ENCODE measurements at regions not wholly inside any gene's neighbourhood (a gene's known extent, or its start where the extent isn't known, plus 50 kb on each side); places are given as distances from the start of the nearest gene placed in this dataset.

DNA sequence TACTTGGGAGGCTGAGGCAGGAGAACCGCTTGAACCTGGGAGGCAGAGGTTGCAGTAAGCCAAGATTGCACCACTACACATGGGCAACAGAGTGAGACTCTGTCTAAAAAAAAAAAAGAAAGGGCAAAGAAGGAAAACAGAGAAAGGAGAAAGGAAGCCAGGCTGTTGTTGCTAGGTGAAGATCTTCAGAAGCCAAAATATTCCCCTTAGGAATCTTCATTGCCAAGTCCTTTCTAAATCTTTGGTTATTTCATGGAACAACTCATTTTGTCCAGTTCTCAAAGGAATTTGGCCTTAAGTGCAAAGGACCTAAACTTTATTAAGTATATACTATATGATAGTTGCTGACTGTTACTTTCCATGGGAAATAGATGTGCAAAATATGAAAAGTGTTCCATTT lies 59.2 kb upstream of the OSBPL11 start:
- Histone ChIP-seq H3K36me3 (no peaks in the 10 kb centered on the region), H3K9me3 (no peaks in the 10 kb centered on the region), H3K4me1 (no peaks in the 10 kb centered on the region), H3K27me3 (ENCODE audit: low read depth) (no peaks in the 10 kb centered on the region), H3K4me3 (no peak overlapping the region), H3K27ac (no peak overlapping the region)
- ATAC-seq (no peak), DNase-seq (no peak)
- intact Hi-C loops (cut with DNase I), result no loop called here
- TF ChIP-seq, protein P1, sequence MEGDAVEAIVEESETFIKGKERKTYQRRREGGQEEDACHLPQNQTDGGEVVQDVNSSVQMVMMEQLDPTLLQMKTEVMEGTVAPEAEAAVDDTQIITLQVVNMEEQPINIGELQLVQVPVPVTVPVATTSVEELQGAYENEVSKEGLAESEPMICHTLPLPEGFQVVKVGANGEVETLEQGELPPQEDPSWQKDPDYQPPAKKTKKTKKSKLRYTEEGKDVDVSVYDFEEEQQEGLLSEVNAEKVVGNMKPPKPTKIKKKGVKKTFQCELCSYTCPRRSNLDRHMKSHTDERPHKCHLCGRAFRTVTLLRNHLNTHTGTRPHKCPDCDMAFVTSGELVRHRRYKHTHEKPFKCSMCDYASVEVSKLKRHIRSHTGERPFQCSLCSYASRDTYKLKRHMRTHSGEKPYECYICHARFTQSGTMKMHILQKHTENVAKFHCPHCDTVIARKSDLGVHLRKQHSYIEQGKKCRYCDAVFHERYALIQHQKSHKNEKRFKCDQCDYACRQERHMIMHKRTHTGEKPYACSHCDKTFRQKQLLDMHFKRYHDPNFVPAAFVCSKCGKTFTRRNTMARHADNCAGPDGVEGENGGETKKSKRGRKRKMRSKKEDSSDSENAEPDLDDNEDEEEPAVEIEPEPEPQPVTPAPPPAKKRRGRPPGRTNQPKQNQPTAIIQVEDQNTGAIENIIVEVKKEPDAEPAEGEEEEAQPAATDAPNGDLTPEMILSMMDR (IDR thresholded peaks at IDR 0.05), result no peak

GRCh38 chr3:125662675-125663074 lies 67.4 kb upstream of the OSBPL11 start:
- intact Hi-C loops (cut with DNase I), result no loop called here
- no peaks in the 10 kb centered on the region for H3K4me1 ChIP-seq
- TF ChIP-seq, protein P1 (IDR thresholded peaks at IDR 0.05), result no peak
- H3K27ac ChIP-seq, result no peak overlapping the region
- no peaks in the 10 kb centered on the region for H3K27me3 ChIP-seq (ENCODE audit: low read depth)
- no peak overlapping the region for H3K4me3 ChIP-seq
- no peaks in the 10 kb centered on the region for H3K9me3 ChIP-seq
- no peaks in the 10 kb centered on the region for H3K36me3 ChIP-seq
- DNase-seq (no peak), ATAC-seq (no peak)

DNA sequence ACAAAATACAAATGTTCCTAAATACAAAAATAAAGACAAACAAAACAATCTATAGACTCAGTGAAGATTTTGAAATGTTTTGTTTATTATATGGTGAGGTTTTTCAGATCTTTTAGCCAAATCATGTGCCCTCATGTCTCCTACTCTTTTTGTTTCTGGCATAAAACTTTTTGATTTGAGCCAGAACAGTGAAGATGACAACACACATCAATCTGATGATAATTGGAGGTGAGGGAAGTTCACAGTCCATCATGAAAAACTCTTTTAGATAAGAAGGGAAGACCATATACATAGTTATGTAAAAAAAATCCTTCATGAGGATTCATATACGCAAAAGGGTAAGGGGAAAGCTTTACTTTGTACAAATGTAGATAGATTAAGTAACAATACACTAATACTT lies 75.1 kb upstream of the OSBPL11 start:
- DNase-seq, result no peak
- H3K9me3 ChIP-seq, result no peaks in the 10 kb centered on the region
- H3K36me3 ChIP-seq, result no peaks in the 10 kb centered on the region

GRCh38 chr3:125670945-125671344 lies 75.6 kb upstream of the OSBPL11 start:
- Histone ChIP-seq H3K27me3 (ENCODE audit: low read depth) (no peaks in the 10 kb centered on the region), H3K36me3 (no peaks in the 10 kb centered on the region), H3K27ac (no peak overlapping the region), H3K4me3 (no peak overlapping the region), H3K9me3 (no peaks in the 10 kb centered on the region), H3K4me1 (no peaks in the 10 kb centered on the region)
- ATAC-seq (no peak), DNase-seq (no peak)
- TF ChIP-seq, protein P1 (IDR thresholded peaks at IDR 0.05), result no peak
- intact Hi-C loops (cut with DNase I), result no loop called here

More for the DNA sequence above, 75.1 kb upstream of the OSBPL11 start:
- no peak for ATAC-seq
- Histone ChIP-seq H3K4me3 (no peak overlapping the region), H3K27ac (no peak overlapping the region), H3K27me3 (ENCODE audit: low read depth) (no peaks in the 10 kb centered on the region), H3K4me1 (no peaks in the 10 kb centered on the region)
- intact Hi-C loops (cut with DNase I), result no loop called here
- TF ChIP-seq, protein P1 (IDR thresholded peaks at IDR 0.05), result no peak

GRCh38 chr3:125671461-125672243 lies 76.4 kb upstream of the OSBPL11 start:
- H3K36me3 ChIP-seq, result no peaks in the 10 kb centered on the region
- TF ChIP-seq, protein P1 (IDR thresholded peaks at IDR 0.05), result no peak
- no peaks in the 10 kb centered on the region for H3K9me3 ChIP-seq
- no peak overlapping the region for H3K27ac ChIP-seq
- DNase-seq (no peak), ATAC-seq (peak in 1 of 2 donors; percentile 49)
- intact Hi-C loops (cut with DNase I), result no loop called here
- no peaks in the 10 kb centered on the region for H3K27me3 ChIP-seq (ENCODE audit: low read depth)
- no peaks in the 10 kb centered on the region for H3K4me1 ChIP-seq
- no peak overlapping the region for H3K4me3 ChIP-seq

Data from lower lobe of right lung (tissue), 2 donors.